SK-MEL-5 (cell line): ENCODE measurements at regions not wholly inside any gene's neighbourhood (a gene's known extent, or its start where the extent isn't known, plus 50 kb on each side); places are given as distances from the start of the nearest gene placed in this dataset.

Source experiments
- DNase-seq: peaks from one replicate; pipeline ENCODE4 v3.0.0-alpha.2; 2016; ENCODE audit warnings: low read depth, low spot score
- in situ Hi-C: cut with HindIII; loops from 2 replicates; pipeline ENCODE4 v1.10.0; 2016; ENCODE audit warnings: low sequenced_read_pairs, high pct_unique_total_duplicates, low pct_unique_long_range_greater_than_20kb

DNA sequence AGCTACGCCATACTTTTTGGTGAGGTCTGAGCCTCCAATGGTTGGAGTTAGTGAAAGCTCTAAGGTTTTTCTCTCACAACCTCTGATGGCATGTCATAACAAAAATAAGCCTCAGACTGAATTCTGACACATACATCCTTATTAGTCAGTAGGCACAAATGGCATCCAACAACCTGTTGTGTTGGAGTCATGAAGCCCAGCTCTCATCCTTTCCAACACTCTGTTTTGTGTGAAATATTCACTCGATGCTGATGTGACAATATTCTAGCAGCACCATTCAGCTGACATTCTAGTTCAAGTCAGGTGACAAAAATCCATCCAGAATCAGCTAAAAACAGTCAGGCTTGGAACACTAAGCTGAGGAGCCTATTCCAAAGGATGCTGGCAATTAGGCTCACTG, 603.2 kb upstream of the ID2 start:
- in situ Hi-C loops, result no loop called here
- no peak for DNase-seq

DNA sequence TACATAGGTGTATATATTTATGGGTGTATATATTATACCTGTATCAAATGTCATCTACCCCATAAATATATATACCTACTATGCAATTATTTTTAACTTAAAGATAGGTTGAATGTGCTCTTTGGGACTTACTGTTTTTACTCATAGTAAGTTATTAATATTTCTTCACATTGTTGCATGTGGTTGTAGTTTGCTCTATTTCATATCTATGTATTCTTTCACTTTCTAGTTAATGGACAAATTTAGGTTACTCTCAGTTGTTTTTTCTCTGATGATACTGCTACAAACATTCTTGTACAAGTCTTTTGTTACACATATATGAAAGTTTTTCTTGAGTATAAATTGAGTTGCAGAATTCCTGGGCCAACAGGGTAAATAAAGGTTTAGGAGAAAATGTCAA, 601.8 kb upstream of the ID2 start:
- in situ Hi-C loops, result no loop called here

GRCh38 chr2:8081130-8081529, 600.7 kb upstream of the ID2 start:
- in situ Hi-C loops, result no loop called here
- DNase-seq, result no peak

More for the DNA sequence above, 601.8 kb upstream of the ID2 start:
- no peak for DNase-seq

DNA sequence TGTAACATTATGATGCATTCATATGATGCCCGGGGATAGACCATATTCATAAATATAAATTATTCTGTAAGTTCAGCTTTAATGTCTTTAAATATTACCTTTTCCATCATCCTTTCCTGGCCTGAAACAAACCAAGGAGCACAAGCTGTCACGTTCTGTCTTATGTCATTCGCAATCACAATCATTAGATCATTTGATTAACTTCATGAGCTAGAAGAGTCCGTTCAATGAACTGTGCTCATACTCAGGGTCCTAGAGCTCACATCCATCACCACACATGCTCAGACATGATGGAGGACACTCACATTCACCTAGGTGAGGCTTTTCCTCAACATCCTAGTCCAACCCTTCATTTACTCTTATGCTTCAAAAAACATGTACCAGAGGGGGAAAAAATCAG, 599.0 kb upstream of the ID2 start:
- no peak for DNase-seq
- in situ Hi-C loops, result no loop called here

DNA sequence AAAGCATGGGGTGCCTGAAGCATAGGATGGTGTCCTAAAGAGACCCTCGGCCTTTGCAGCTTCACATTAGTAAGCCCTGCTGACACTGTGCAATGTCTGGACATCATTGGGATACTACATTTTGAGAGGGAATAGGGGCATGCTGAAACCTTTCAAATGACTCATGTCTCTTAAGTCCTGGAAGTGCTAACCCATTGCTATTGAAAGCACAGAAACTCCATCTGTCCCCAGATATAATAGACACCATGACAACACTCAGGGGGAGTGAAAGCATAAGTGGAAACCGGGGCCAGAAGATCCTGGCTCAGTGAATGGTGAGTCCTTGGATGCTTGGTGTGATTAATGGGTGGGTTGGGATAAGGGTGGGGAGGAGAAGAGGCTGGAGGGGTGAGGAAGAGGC, 595.5 kb upstream of the ID2 start:
- no peak for DNase-seq
- in situ Hi-C loops, result no loop called here

GRCh38 chr2:8086796-8087479, 594.9 kb upstream of the ID2 start:
- DNase-seq, result no peak
- in situ Hi-C loops, result no loop called here

DNA sequence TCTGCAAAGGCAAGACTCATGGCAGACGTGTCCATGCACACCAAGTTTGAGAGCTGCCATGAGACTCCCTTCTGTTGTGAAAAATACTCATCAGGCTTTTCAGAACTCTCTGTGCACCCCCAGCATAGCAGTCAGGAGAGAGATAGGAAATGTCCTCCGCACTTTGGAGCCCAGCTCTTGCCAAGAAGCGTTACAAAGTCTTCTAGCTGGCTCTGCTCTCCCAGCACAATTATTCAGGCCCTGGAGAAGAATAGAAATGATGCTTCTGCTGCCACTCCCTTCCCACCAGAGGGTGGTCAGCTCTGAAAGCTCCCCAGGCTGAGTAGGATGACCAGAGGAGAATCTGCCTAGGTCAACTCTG, 594.4 kb upstream of the ID2 start:
- no peak for DNase-seq
- in situ Hi-C loops, result no loop called here

GRCh38 chr2:8088810-8089209, 593.0 kb upstream of the ID2 start:
- in situ Hi-C loops, result no loop called here
- no peak for DNase-seq

DNA sequence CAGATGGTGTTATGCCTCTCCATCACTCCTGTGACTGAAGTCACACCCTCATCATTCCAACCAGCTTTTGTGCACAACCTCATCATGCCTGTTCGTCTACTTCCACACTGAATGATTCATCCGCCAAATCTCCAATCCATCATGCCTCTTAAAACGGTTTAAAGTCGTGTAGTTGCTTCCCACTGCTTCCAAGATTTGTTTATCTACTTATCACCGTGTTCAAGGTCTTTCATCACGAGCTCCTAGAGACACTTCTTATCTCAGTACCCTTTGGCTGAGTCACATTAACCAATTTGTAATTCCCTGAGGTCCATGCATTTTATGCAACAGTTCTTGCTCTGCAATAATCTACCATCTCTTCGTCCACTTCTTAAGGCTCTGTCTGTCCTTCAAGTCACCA, 592.3 kb upstream of the ID2 start:
- in situ Hi-C loops, result no loop called here
- no peak for DNase-seq

GRCh38 chr2:8090748-8091700, 590.8 kb upstream of the ID2 start:
- in situ Hi-C loops, result no loop called here
- DNase-seq, result peak; percentile 55

GRCh38 chr2:8094526-8094925, 587.3 kb upstream of the ID2 start:
- in situ Hi-C loops, result no loop called here
- peak; percentile 3 for DNase-seq

DNA sequence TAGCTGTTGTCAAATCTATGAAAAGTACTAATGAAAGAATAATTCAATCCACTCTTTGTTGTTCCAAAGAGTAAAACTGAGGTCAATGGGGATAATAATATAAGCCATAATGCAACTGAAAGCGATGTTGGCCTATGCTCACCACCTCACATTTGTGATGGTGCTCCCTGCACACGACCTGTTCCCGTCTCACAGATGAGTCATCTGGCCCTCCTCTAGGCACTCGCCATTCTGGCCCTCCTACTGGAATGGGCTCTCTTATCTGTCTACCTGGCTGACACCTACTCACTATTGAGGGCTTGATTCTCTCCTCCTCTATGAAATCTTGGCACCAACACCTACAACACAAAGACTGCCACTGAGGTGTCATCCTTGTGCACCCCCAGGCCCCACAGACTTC, 585.9 kb upstream of the ID2 start:
- DNase-seq, result no peak
- in situ Hi-C loops, result no loop called here

DNA sequence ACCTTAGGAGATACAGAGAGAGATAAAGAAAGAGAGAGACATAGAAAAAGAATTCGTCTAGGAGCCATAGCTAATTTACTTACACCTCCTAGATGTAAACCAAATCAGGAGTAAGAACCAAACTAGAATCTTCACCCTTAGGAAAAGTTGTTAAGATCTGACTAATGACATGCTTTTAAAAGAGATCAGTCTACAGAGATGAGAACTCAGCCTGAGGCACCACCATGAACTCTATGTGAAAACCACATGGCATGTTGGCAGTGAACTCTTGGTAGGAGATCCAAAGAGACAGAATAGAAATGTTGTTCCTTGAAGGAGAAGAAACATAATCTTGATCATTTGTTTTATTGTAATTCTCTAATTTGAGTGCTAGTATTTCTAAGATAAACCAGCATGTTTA, 585.4 kb upstream of the ID2 start:
- in situ Hi-C loops, result no loop called here
- no peak for DNase-seq

- in situ Hi-C loops, result no loop called here
- DNase-seq, result no peak
Observed at GRCh38 chr2:8098476-8099266, 583.2 kb upstream of the ID2 start.

GRCh38 chr2:8099267-8099582, 582.6 kb upstream of the ID2 start:
- in situ Hi-C loops, result no loop called here
- no peak for DNase-seq

GRCh38 chr2:8101614-8102277, 580.1 kb upstream of the ID2 start:
- DNase-seq, result no peak
- in situ Hi-C loops, result no loop called here

DNA sequence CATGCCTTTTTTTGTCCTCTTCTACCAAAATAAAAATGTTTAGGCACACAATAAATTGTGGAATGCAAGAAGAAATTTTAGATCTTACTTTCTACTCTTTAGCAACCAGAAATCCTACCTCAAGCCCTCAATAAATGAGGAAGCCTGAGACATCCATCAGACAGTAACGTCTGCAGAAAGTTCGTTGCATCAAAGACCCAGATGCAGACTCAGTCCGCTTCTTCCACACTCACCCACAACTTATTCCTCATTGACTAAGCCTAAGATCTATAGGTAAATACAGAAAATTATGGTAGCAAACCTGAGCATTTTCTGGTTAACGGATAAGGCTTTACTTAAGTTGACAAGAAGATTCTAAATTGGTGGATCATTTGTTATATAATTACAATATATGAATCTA, 579.4 kb upstream of the ID2 start:
- in situ Hi-C loops, result no loop called here
- DNase-seq, result no peak

DNA sequence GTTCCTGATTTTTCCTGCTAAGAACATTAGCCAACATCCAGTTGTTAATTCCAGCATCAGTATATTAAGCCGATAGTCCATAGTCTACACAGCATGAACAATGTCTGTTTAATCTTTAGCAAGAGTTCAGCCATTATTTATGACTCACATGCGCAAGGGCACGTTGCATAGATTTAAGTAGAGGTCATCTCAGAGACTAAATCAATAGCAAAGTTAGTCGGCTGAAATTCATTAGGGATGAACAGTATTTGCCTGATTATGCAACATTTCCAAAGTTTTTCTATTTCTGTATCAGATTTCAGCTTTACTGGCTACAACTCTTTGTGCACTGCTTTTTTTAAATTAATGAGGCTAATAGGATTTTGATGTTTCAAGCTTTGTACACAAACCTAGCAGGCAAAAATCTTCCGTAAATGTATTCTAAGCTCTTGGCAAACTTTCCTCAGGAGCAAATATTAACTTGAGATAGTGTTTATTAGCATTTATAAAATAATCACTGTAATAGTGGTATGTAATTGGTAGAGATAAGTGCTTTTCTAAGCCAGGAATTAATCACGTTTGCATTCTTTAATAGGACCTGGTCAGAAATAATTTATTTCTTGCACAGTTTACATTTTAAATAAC, 578.7 kb upstream of the ID2 start:
- DNase-seq, result no peak
- in situ Hi-C loops, result no loop called here
